DOHH2 (cell line): ENCODE measurements at regions not wholly inside any gene's neighbourhood (a gene's known extent, or its start where the extent isn't known, plus 50 kb on each side); places are given as distances from the start of the nearest gene placed in this dataset.

Source experiments
- H3F3A ChIP-seq: fragments of 200-600 bp; sonication (generic), shearing (Covaris generic); 2 replicates; pipeline ENCODE4 v1.6.0; 2016; ENCODE audit warnings: antibody characterized with exemption, mild to moderate bottlenecking; ENCODE audit not compliant: control insufficient read depth, insufficient read depth
- H3K27ac ChIP-seq: fragments of 200-600 bp; sonication (generic); 2 replicates; pipeline ENCODE4 v1.5.1; 2014; ENCODE audit warnings: low read depth, mild to moderate bottlenecking, low read length, moderate library complexity
- H3K27me3 ChIP-seq: fragments of 200-600 bp; sonication (generic); 2 replicates; pipeline ENCODE4 v1.6.1; 2014; ENCODE audit warnings: mild to moderate bottlenecking, low read length, mixed read lengths; ENCODE audit not compliant: control insufficient read depth
- H3K36me3 ChIP-seq: fragments of 200-600 bp; sonication (generic); 2 replicates; pipeline ENCODE4 v1.6.1; 2014; ENCODE audit warnings: mild to moderate bottlenecking, low read length, moderate library complexity, mixed read lengths; ENCODE audit not compliant: control insufficient read depth
- H3K4me1 ChIP-seq: fragments of 200-600 bp; sonication (generic); 2 replicates; pipeline ENCODE4 v1.6.1; 2014; ENCODE audit warnings: mild to moderate bottlenecking, low read length, mixed read lengths; ENCODE audit not compliant: control insufficient read depth
- H3K4me2 ChIP-seq: fragments of 200-600 bp; sonication (generic); 2 replicates; pipeline ENCODE4 v1.6.0; 2014; ENCODE audit warnings: mild to moderate bottlenecking, low read length, moderate library complexity
- H3K4me3 ChIP-seq: fragments of 200-600 bp; sonication (generic); 2 replicates; pipeline ENCODE4 v1.5.1; 2014; ENCODE audit warnings: mild to moderate bottlenecking, low read length, mixed read lengths
- H3K79me2 ChIP-seq: fragments of 200-600 bp; sonication (generic); 2 replicates; pipeline ENCODE4 v1.6.1; 2014; ENCODE audit warnings: mild to moderate bottlenecking, low read length, mixed read lengths; ENCODE audit not compliant: control insufficient read depth
- H3K9me2 ChIP-seq: fragments of 200-600 bp; sonication (generic); replicated peaks from 2 replicates; pipeline ENCODE4 v1.6.1; 2014; ENCODE audit warnings: mild to moderate bottlenecking, low read length, mixed read lengths; ENCODE audit not compliant: control insufficient read depth
- H3K9me3 ChIP-seq: fragments of 200-600 bp; sonication (generic); 2 replicates; pipeline ENCODE4 v1.6.1; 2014; ENCODE audit warnings: antibody characterized with exemption, low read length, mixed read lengths; ENCODE audit not compliant: control insufficient read depth, insufficient read depth
- H4K20me1 ChIP-seq: fragments of 200-600 bp; sonication (generic); 2 replicates; pipeline ENCODE4 v1.6.0; 2014; ENCODE audit warnings: low read depth, mild to moderate bottlenecking, antibody characterized with exemption, low read length, moderate library complexity; ENCODE audit not compliant: control insufficient read depth, insufficient read depth
- CTCF ChIP-seq: fragments of 200-600 bp; sonication (generic); IDR thresholded peaks from one replicate; pipeline ENCODE4 v1.5.1; 2014; ENCODE audit warnings: antibody characterized with exemption, mild to moderate bottlenecking, low read depth, low read length; ENCODE audit not compliant: poor library complexity, severe bottlenecking
- EZH2phosphoT487 ChIP-seq: fragments of 200-600 bp; sonication (generic); IDR thresholded peaks from 2 replicates; pipeline ENCODE4 v1.6.1; 2017; ENCODE audit warnings: borderline replicate concordance, mild to moderate bottlenecking, antibody characterized with exemption, low read length, moderate library complexity, mixed read lengths

DNA sequence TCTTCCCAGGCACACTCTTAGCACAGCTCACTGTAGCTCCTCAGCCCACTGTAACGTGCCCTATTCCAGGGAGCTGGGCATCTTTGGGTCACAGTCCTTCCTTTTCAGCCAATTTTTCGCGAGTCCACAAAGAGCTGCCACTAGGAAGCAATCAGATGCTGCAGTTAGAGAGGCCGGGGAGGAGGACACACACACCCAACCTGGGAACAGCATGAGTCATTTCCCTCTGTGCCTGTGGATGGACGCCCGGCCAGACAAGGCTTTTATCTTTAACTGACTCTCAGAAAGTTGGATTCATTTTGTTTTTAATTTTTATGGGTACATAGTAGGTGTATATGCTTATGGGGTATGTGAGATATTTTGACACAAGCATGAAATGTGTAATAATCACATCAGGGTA, 918.6 kb downstream of the UQCRFS1 start:
- Histone ChIP-seq H3K79me2 (no peaks in the 10 kb centered on the region), H3K36me3 (no peaks in the 10 kb centered on the region), H3F3A (no peaks in the 10 kb centered on the region), H3K4me3 (no peak overlapping the region), H3K4me2 (no peak overlapping the region), H3K27ac (no peak overlapping the region), H3K27me3 (no peaks in the 10 kb centered on the region), H3K4me1 (no peaks in the 10 kb centered on the region), H3K9me3 (0 out of 2 replicates have a peak, but pooled peaks cover 3% of the 10 kb centered on the region), H4K20me1 (no peaks in the 10 kb centered on the region), H3K9me2 (no peaks in the 10 kb centered on the region)
- TF ChIP-seq CTCF = no peak
- TF ChIP-seq EZH2phosphoT487 = no peak

- Histone ChIP-seq H3K27me3 (no peaks in the 10 kb centered on the region), H3K79me2 (no peaks in the 10 kb centered on the region), H3K36me3 (no peaks in the 10 kb centered on the region), H3K9me3 (0 out of 2 replicates have a peak, but pooled peaks cover 3% of the 10 kb centered on the region), H3K4me1 (no peaks in the 10 kb centered on the region), H3K9me2 (no peaks in the 10 kb centered on the region), H4K20me1 (no peaks in the 10 kb centered on the region), H3K4me3 (no peak overlapping the region), H3K27ac (no peak overlapping the region), H3F3A (no peaks in the 10 kb centered on the region), H3K4me2 (no peak overlapping the region)
- TF ChIP-seq CTCF (no peak), EZH2phosphoT487 (no peak)
Observed at GRCh38 chr19:28293685-28294084, 919.3 kb downstream of the UQCRFS1 start.

DNA sequence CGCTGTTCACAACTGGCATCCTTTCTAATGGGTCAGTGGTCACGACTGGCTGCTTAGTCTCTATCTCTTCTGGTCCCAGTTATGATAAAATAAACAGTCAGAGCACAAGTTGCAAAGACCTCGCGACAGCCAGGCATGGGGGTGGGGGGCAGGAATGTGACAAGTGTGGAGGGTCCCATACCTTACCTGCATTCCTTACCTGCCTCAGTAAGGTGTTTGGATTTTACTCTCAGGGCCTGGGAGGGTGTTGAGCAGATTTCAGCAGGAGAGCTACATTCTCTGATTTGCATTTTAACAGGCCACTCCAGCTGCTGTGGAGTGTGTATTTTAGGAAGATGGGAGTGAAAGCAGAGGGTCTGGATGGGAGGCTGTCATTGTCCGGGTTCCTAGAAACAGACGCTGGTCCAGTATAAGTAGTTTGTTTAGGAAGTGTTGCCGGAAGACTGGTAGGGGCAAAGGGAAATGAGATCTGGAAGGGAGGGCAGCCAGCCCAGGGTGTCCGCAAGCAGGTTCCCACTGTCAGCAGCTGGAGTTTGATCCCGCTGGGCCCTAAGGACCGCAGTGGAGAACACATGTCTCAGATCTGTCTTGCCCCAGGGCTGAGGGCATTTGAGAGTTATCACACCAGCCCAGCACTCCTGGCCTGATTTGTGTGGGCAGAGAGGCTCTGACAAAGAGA, 920.0 kb downstream of the UQCRFS1 start:
- Histone ChIP-seq H3K9me3 (0 out of 2 replicates have a peak, but pooled peaks cover 3% of the 10 kb centered on the region), H3K27ac (no peak overlapping the region), H3F3A (no peaks in the 10 kb centered on the region), H4K20me1 (no peaks in the 10 kb centered on the region), H3K4me2 (no peak overlapping the region), H3K27me3 (no peaks in the 10 kb centered on the region), H3K79me2 (no peaks in the 10 kb centered on the region), H3K9me2 (no peaks in the 10 kb centered on the region), H3K36me3 (no peaks in the 10 kb centered on the region), H3K4me1 (no peaks in the 10 kb centered on the region), H3K4me3 (no peak overlapping the region)
- TF ChIP-seq CTCF (no peak), EZH2phosphoT487 (no peak)
